SK-N-SH (cell line): ENCODE measurements at regions not wholly inside any gene's neighbourhood (a gene's known extent, or its start where the extent isn't known, plus 50 kb on each side); places are given as distances from the start of the nearest gene placed in this dataset.
"Not testable (repeated sequence)": the region's sequence is repeated elsewhere in the genome, so short reads cannot be mapped to it uniquely, and the experiment has no call there.

Source experiments
- CTCF ChIA-PET: fragments of 300-600, 350-600 bp; formaldehyde crosslinking; extraction: SDS; loops from one replicate; lab custom pipeline; 2021; lab: Yijun Ruan, JAX
- POLR2A ChIA-PET: fragments of 350-600 bp; sonication (Branson Sonifier 250); formaldehyde crosslinking; extraction: SDS; loops from one replicate; lab custom pipeline; 2020; ENCODE audit warnings: antibody characterized with exemption, inconsistent platforms; lab: Yijun Ruan, JAX
- DNase-seq: peaks from one replicate; pipeline ENCODE4 v3.0.0; 2012
- H2AFZ ChIP-seq: fragments of 200-600 bp; sonication (generic); 2 replicates; pipeline ENCODE4 v1.8.1; 2016; ENCODE audit warnings: antibody characterized with exemption, mild to moderate bottlenecking, low read depth
- H3F3A ChIP-seq: fragments of 200-600 bp; sonication (generic); replicated peaks from 2 replicates; pipeline ENCODE3; 2016; ENCODE audit warnings: antibody characterized with exemption, mild to moderate bottlenecking; ENCODE audit not compliant: insufficient read depth
- H3K27ac ChIP-seq, 2 experiments: fragments of 200-500 bp in 1 of 2; fragments of 200-600 bp in 1 of 2; sonication (Bioruptor generic) in 1 of 2; sonication (generic), shearing (Covaris generic) in 1 of 2; 2 replicates each; pipeline versions ENCODE4 v1.5.1 to v1.6.1; 2014 to 2016; ENCODE audit warnings: low read depth in 2 of 2, inconsistent platforms in 1 of 2, low read length in 1 of 2, mild to moderate bottlenecking in 1 of 2, mixed read lengths in 1 of 2
- H3K27me3 ChIP-seq: fragments of 200-600 bp; sonication (generic), shearing (Covaris generic); 2 replicates; pipeline ENCODE4 v1.6.1; 2016; ENCODE audit warnings: mixed run types; ENCODE audit not compliant: insufficient read depth
- H3K36me3 ChIP-seq, 2 experiments: fragments of 200-500 bp in 1 of 2; fragments of 200-600 bp in 1 of 2; sonication (Bioruptor generic) in 1 of 2; sonication (generic) in 1 of 2; replicated peaks in 1 of 2; 2 replicates each; pipeline versions ENCODE3 to v1.5.1; 2014 to 2016; ENCODE audit warnings: low read length in 1 of 2, mild to moderate bottlenecking in 1 of 2; ENCODE audit not compliant: insufficient read depth in 2 of 2, control insufficient read depth in 1 of 2
- H3K4me1 ChIP-seq, 2 experiments: fragments of 200-500 bp in 1 of 2; fragments of 200-600 bp in 1 of 2; sonication (Bioruptor generic) in 1 of 2; sonication (generic), shearing (Covaris generic) in 1 of 2; 2 replicates each; pipeline versions ENCODE4 v1.5.1 to v1.6.1; 2014 to 2016; ENCODE audit warnings: low read depth in 1 of 2, low read length in 1 of 2, mixed run types in 1 of 2; ENCODE audit not compliant: insufficient read depth in 2 of 2, control insufficient read depth in 1 of 2
- H3K4me2 ChIP-seq: fragments of 200-600 bp; sonication (generic), shearing (Covaris generic); 2 replicates; pipeline ENCODE4 v1.6.1; 2017; ENCODE audit warnings: mixed run types
- H3K4me3 ChIP-seq, 2 experiments: fragments of 200-500 bp in 1 of 2; fragments of 200-600 bp in 1 of 2; sonication (Bioruptor generic) in 1 of 2; sonication (generic), shearing (Covaris generic) in 1 of 2; 2 replicates each; pipeline versions ENCODE4 v1.5.1 to v1.8.1; 2014 to 2016; ENCODE audit warnings: low read depth in 2 of 2, inconsistent platforms in 1 of 2, low read length in 1 of 2, mild to moderate bottlenecking in 1 of 2, mixed read lengths in 1 of 2, moderate library complexity in 1 of 2
- H3K79me2 ChIP-seq: fragments of 200-600 bp; sonication (generic); 2 replicates; pipeline ENCODE4 v1.8.1; 2017; ENCODE audit warnings: mild to moderate bottlenecking; ENCODE audit not compliant: insufficient read depth
- H3K9ac ChIP-seq: fragments of 200-600 bp; sonication (generic); 2 replicates; pipeline ENCODE4 v1.6.1; 2017; ENCODE audit warnings: mixed run types
- H3K9me2 ChIP-seq: fragments of 200-600 bp; sonication (generic); 2 replicates; pipeline ENCODE4 v1.6.1; 2017; ENCODE audit warnings: mixed run types
- H3K9me3 ChIP-seq: fragments of 200-600 bp; sonication (generic); 2 replicates; pipeline ENCODE4 v1.6.1; 2017; ENCODE audit warnings: mixed run types, mild to moderate bottlenecking, moderate library complexity
- H4K20me1 ChIP-seq: fragments of 200-600 bp; sonication (generic); 2 replicates; pipeline ENCODE4 v1.6.1; 2017; ENCODE audit warnings: mild to moderate bottlenecking, mixed run types; ENCODE audit not compliant: insufficient read depth
- EZH2phosphoT487 ChIP-seq: fragments of 200-600 bp; sonication (generic); IDR thresholded peaks from 2 replicates; pipeline ENCODE4 v1.6.1; 2017; ENCODE audit warnings: low read depth, mixed run types, mild to moderate bottlenecking, antibody characterized with exemption, moderate library complexity, borderline replicate concordance
- JUND ChIP-seq: IDR thresholded peaks from 2 replicates; pipeline ENCODE4 v1.4.0; 2012
- POLR2AphosphoS5 ChIP-seq: IDR thresholded peaks from 2 replicates; pipeline ENCODE4 v1.6.1; 2012; ENCODE audit warnings: low read depth, low read length
- RXRA ChIP-seq: IDR thresholded peaks from 2 replicates; pipeline ENCODE4 v1.4.0; 2012; ENCODE audit warnings: low read depth, mild to moderate bottlenecking, borderline replicate concordance
- TAF1 ChIP-seq: IDR thresholded peaks from 2 replicates; pipeline ENCODE4 v1.6.1; 2012; ENCODE audit warnings: low read depth, mild to moderate bottlenecking, low read length, moderate library complexity, borderline replicate concordance
- USF2 ChIP-seq: fragments of 150-350 bp; IDR thresholded peaks from 2 replicates; pipeline ENCODE4 v1.6.1; 2017; ENCODE audit warnings: antibody characterized with exemption, low read length, low read depth, borderline replicate concordance
- WGBS: methylation state at CpG from one replicate; pipeline ENCODE4 v1.1.6; 2017; ENCODE audit warnings: low lambda C conversion rate; 5-methylcytosine and 5-hydroxymethylcytosine counted together

GRCh38 chr17:21507806-21508205, 131.6 kb downstream of the KCNJ12 start:
- WGBS: 44% methylated on average over 4 of the region's 4 CpGs

GRCh38 chr17:21508211-21508610, 132.1 kb downstream of the KCNJ12 start:
- Histone ChIP-seq H3K79me2 (no peaks in the 10 kb centered on the region), H3K36me3 (no peaks in the 10 kb centered on the region), H3F3A (no peaks in the 10 kb centered on the region), H3K4me2 (no peak overlapping the region), H3K4me1 (no peaks in the 10 kb centered on the region; a peak in 1 of 4 replicates), H3K27ac (no peak overlapping the region), H3K9me3 (no peaks in the 10 kb centered on the region), H4K20me1 (no peaks in the 10 kb centered on the region), H3K9ac (no peak overlapping the region), H3K4me3 (no peak overlapping the region), H2AFZ (no peak overlapping the region), H3K27me3 (no peaks in the 10 kb centered on the region), H3K9me2 (no peaks in the 10 kb centered on the region)
- POLR2A ChIA-PET: no interaction called here
- TF ChIP-seq RXRA (no peak), TAF1 (no peak), USF2 (no peak), JUND (no peak), POLR2AphosphoS5 (no peak), EZH2phosphoT487 (no peak)
- no peak for DNase-seq
- WGBS: 74% methylated on average over 2 of the region's 2 CpGs
- CTCF ChIA-PET: interaction anchor here (1.5 kb wide), 1 partner anchor 51 kb away, joined by 4 read pairs; no protein-coding TSS in a partner anchor

More at GRCh38 chr17:21507806-21508205, 131.6 kb downstream of the KCNJ12 start:
- H3K4me3 ChIP-seq, H3F3A ChIP-seq, H3K4me1 ChIP-seq, H3K27me3 ChIP-seq, H3K36me3 ChIP-seq, H4K20me1 ChIP-seq, POLR2A ChIA-PET, H3K4me2 ChIP-seq, H3K9me3 ChIP-seq, H2AFZ ChIP-seq, H3K9ac ChIP-seq, DNase-seq, H3K79me2 ChIP-seq, H3K27ac ChIP-seq, H3K9me2 ChIP-seq: not testable (repeated sequence)
- CTCF ChIA-PET: interaction anchor here (1.5 kb wide), 1 partner anchor 51 kb away, joined by 4 read pairs; no protein-coding TSS in a partner anchor

- H3F3A ChIP-seq, H3K4me1 ChIP-seq, H4K20me1 ChIP-seq, DNase-seq, H3K27ac ChIP-seq, H3K36me3 ChIP-seq, H3K27me3 ChIP-seq, H3K4me3 ChIP-seq, H3K9ac ChIP-seq, POLR2A ChIA-PET, H2AFZ ChIP-seq, H3K9me3 ChIP-seq, H3K4me2 ChIP-seq, H3K79me2 ChIP-seq, H3K9me2 ChIP-seq: not testable (repeated sequence)
- CTCF ChIA-PET: interaction anchor here (1.5 to 5.5 kb wide), 2 partner anchors 52 to 228 kb away, joined by 4 to 70 read pairs; no protein-coding TSS in a partner anchor
- 25% methylated on average over 1 of the region's 1 CpG for WGBS
Measured at GRCh38 chr17:21509356-21509755, 133.2 kb downstream of the KCNJ12 start.
